ENCODE measurements at regions not wholly inside any gene's neighbourhood (a gene's known extent, or its start where the extent isn't known, plus 50 kb on each side); places are given as distances from the start of the nearest gene placed in this dataset.

- ChIA-PET CTCF (ENCODE audit: low intra/inter-chr PET ratio, low total read pairs) (no interaction called here), POLR2A (no interaction called here)
- Histone ChIP-seq H3K4me2 (ENCODE audit: low read depth, low read length) (no peak overlapping the region), H3K4me1 (ENCODE audit: insufficient read depth, low read length) (no peaks in the 10 kb centered on the region), H3K9ac (ENCODE audit: insufficient read depth, low read depth, low read length) (no peak overlapping the region), H3K27me3 (ENCODE audit: control insufficient read depth in 1 of 2, insufficient read depth in 2 of 2, low read length in 2 of 2) (no peaks in the 10 kb centered on the region; a peak in 1 of 5 replicates), H3K9me3 (ENCODE audit: low read length) (peaks cover 6% of the 10 kb centered on the region), H3K27ac (ENCODE audit: extremely low read length, insufficient read depth, low read length) (no peak overlapping the region), H4K20me1 (ENCODE audit: insufficient read depth, low read length) (no peaks in the 10 kb centered on the region), H3K36me3 (replicated peaks in 1 of 2; ENCODE audit: control insufficient read depth in 1 of 2, insufficient read depth in 2 of 2, low read length in 2 of 2) (no peaks in the 10 kb centered on the region), H3K79me2 (ENCODE audit: insufficient read depth, low read length) (no peaks in the 10 kb centered on the region), H2AFZ (ENCODE audit: low read length) (no peak overlapping the region), H3K4me3 (replicated peaks in 1 of 3; ENCODE audit: insufficient read depth in 1 of 3, low read depth in 2 of 3, low read length in 3 of 3) (no peak overlapping the region)
- no peak for FAIRE-seq
- TF ChIP-seq ZFP36 (IDR thresholded peaks at IDR 0.05; ENCODE audit: borderline replicate concordance, low read depth, low read length, partially characterized antibody) (no peak), ONECUT2 (CRISPR knock-in tag; IDR thresholded peaks at IDR 0.05) (no peak), MAFK (conservative IDR thresholded peaks at IDR 0.05 in 1 of 2, IDR thresholded peaks at IDR 0.05 in 1 of 2; ENCODE audit: low read length in 2 of 2) (peak; percentile 28 to 76; a peak in 3 of 4 replicates), MAFF (IDR thresholded peaks at IDR 0.05; ENCODE audit: low read depth, low read length) (peak; percentile 40; the same call in 1 of the 2 replicates), ZNF280B (CRISPR knock-in tag; IDR thresholded peaks at IDR 0.05; ENCODE audit: borderline replicate concordance) (no peak)
- no TSS peak for BruUV-seq (replicated peaks)
- no peak for ATAC-seq
- in situ Hi-C loops (cut with HindIII; ENCODE audit: extremely low pct_ligation_motif_present, low pct_unique_long_range_greater_than_20kb) (no loop called here), intact Hi-C loops (cut with micrococcal nuclease; ENCODE audit: unreplicated experiment) (no loop called here)
- no peak for DNase-seq (ENCODE audit: low spot score)
- 62% methylated on average over 1 of the region's 1 CpG for WGBS (ENCODE audit: low lambda C conversion rate)
Observed at GRCh38 chr6:132045877-132046276, 94.7 kb upstream of the CCN2 start.

GRCh38 chr6:132043148-132043547, 92.0 kb upstream of the CCN2 start:
- CTCF ChIA-PET (ENCODE audit: low intra/inter-chr PET ratio, low total read pairs) = no interaction called here
- no peak overlapping the region for H3K4me3 ChIP-seq (replicated peaks in 1 of 3; ENCODE audit: insufficient read depth in 1 of 3, low read depth in 2 of 3, low read length in 3 of 3)
- no peaks in the 10 kb centered on the region for H4K20me1 ChIP-seq (ENCODE audit: insufficient read depth, low read length)
- no peak overlapping the region for H3K27ac ChIP-seq (ENCODE audit: extremely low read length, insufficient read depth, low read length)
- no peaks in the 10 kb centered on the region for H3K79me2 ChIP-seq (ENCODE audit: insufficient read depth, low read length)
- no peaks in the 10 kb centered on the region; a peak in 1 of 5 replicates for H3K27me3 ChIP-seq (ENCODE audit: control insufficient read depth in 1 of 2, insufficient read depth in 2 of 2, low read length in 2 of 2)
- intact Hi-C loops (cut with micrococcal nuclease; ENCODE audit: unreplicated experiment) = no loop called here
- no peak overlapping the region for H3K4me2 ChIP-seq (ENCODE audit: low read depth, low read length)
- 47% methylated on average over 5 of the region's 5 CpGs for WGBS (ENCODE audit: low lambda C conversion rate)
- ATAC-seq = no peak
- no peaks in the 10 kb centered on the region for H3K4me1 ChIP-seq (ENCODE audit: insufficient read depth, low read length)
- no peaks in the 10 kb centered on the region for H3K36me3 ChIP-seq (replicated peaks in 1 of 2; ENCODE audit: control insufficient read depth in 1 of 2, insufficient read depth in 2 of 2, low read length in 2 of 2)
- in situ Hi-C loops (cut with HindIII; ENCODE audit: extremely low pct_ligation_motif_present, low pct_unique_long_range_greater_than_20kb) = no loop called here
- POLR2A ChIA-PET = no interaction called here
- H3K9ac ChIP-seq (ENCODE audit: insufficient read depth, low read depth, low read length) = no peak overlapping the region
- BruUV-seq (replicated peaks) = no TSS peak
- H2AFZ ChIP-seq (ENCODE audit: low read length) = no peak overlapping the region
- no peak for FAIRE-seq
- H3K9me3 ChIP-seq (ENCODE audit: low read length) = peaks cover 2% of the 10 kb centered on the region
- no peak for DNase-seq (ENCODE audit: low spot score)
- TF ChIP-seq ZNF672 (CRISPR knock-in tag; IDR thresholded peaks at IDR 0.05) = no peak
- no peak for TF ChIP-seq THAP8 (CRISPR knock-in tag; IDR thresholded peaks at IDR 0.05; ENCODE audit: borderline replicate concordance)
- no peak for TF ChIP-seq THRA (CRISPR knock-in tag; IDR thresholded peaks at IDR 0.05; ENCODE audit: borderline replicate concordance)
- TF ChIP-seq PATZ1 (CRISPR knock-in tag; IDR thresholded peaks at IDR 0.05) = no peak
- no peak for TF ChIP-seq ZNF569 (CRISPR knock-in tag; IDR thresholded peaks at IDR 0.05; ENCODE audit: borderline replicate concordance)
- no peak for TF ChIP-seq HNF4G (IDR thresholded peaks at IDR 0.05; ENCODE audit: borderline replicate concordance, low read depth, low read length)
- no peak for TF ChIP-seq HNF4G (CRISPR knock-in tag; IDR thresholded peaks at IDR 0.05; ENCODE audit: borderline replicate concordance, low read depth)

Measured in HepG2 (cell line).